ENCODE measurements at regions not wholly inside any gene's neighbourhood (a gene's known extent, or its start where the extent isn't known, plus 50 kb on each side); places are given as distances from the start of the nearest gene placed in this dataset.

GRCh38 chr5:1698589-1699316 is 100.9 kb downstream of the MRPL36 start:
- Histone ChIP-seq H4K20me1 (ENCODE audit: insufficient read depth) (no peaks in the 10 kb centered on the region), H3K27ac (ENCODE audit: low read depth in 2 of 2, low read length in 1 of 2) (no peak overlapping the region), H3K4me3 (ENCODE audit: low read depth in 2 of 2, low read length in 1 of 2) (no peak overlapping the region), H3K27me3 (ENCODE audit: insufficient read depth) (peaks cover 53% of the 10 kb centered on the region; the same call in 1 of the 2 replicates), H3K9ac (no peak overlapping the region), H3K4me2 (no peak overlapping the region), H3K79me2 (ENCODE audit: insufficient read depth) (no peaks in the 10 kb centered on the region), H2AFZ (ENCODE audit: low read depth) (no peak overlapping the region), H3K36me3 (replicated peaks in 1 of 2; ENCODE audit: control insufficient read depth in 1 of 2, insufficient read depth in 2 of 2, low read length in 1 of 2) (no peaks in the 10 kb centered on the region), H3F3A (replicated peaks; ENCODE audit: insufficient read depth) (no peaks in the 10 kb centered on the region), H3K4me1 (ENCODE audit: control insufficient read depth in 1 of 2, insufficient read depth in 2 of 2, low read depth in 1 of 2, low read length in 1 of 2) (no peaks in the 10 kb centered on the region), H3K9me2 (no peaks in the 10 kb centered on the region), H3K9me3 (no peaks in the 10 kb centered on the region)
- no peak for DNase-seq
- 14% methylated on average over 12 of the region's 12 CpGs for WGBS (ENCODE audit: low lambda C conversion rate)
- no peak for TF ChIP-seq CHD2 (IDR thresholded peaks at IDR 0.05; ENCODE audit: low read length, partially characterized antibody)
- no peak for TF ChIP-seq TAF1 (IDR thresholded peaks at IDR 0.05; ENCODE audit: borderline replicate concordance, low read depth, low read length)
- no peak for TF ChIP-seq EP300 (IDR thresholded peaks at IDR 0.05; ENCODE audit: borderline replicate concordance in 1 of 2, low read depth in 1 of 2, low read length in 1 of 2)
- no peak for TF ChIP-seq TCF12 (IDR thresholded peaks at IDR 0.05)
- no peak for TF ChIP-seq GABPA (IDR thresholded peaks at IDR 0.05; ENCODE audit: low read depth)
- TF ChIP-seq FOXJ3 (CRISPR knock-in tag; IDR thresholded peaks at IDR 0.05), result no peak
- no peak for TF ChIP-seq MXI1 (IDR thresholded peaks at IDR 0.05; ENCODE audit: low read depth, low read length)
- TF ChIP-seq FOSL2 (IDR thresholded peaks at IDR 0.05; ENCODE audit: borderline replicate concordance, low read depth), result no peak
- TF ChIP-seq FOXM1 (IDR thresholded peaks at IDR 0.05; ENCODE audit: low read depth), result no peak
- TF ChIP-seq RAD21 (IDR thresholded peaks at IDR 0.05; ENCODE audit: low read length), result no peak
- TF ChIP-seq NRF1 (IDR thresholded peaks at IDR 0.05; ENCODE audit: low read depth, low read length), result no peak
- no peak for TF ChIP-seq RFX5 (IDR thresholded peaks at IDR 0.05; ENCODE audit: low read length)
- CTCF ChIA-PET, result interaction anchor here (1.1 kb wide), 1 partner anchor 45 kb away, joined by 3 read pairs; no protein-coding TSS in a partner anchor
- POLR2A ChIA-PET, result no interaction called here

GRCh38 chr5:1692381-1692780 is 107.3 kb downstream of the MRPL36 start:
- H3K4me3 ChIP-seq (ENCODE audit: low read depth in 2 of 2, low read length in 1 of 2), result no peak overlapping the region
- no peak for TF ChIP-seq NRF1 (IDR thresholded peaks at IDR 0.05; ENCODE audit: low read depth, low read length)
- TF ChIP-seq EP300 (IDR thresholded peaks at IDR 0.05; ENCODE audit: borderline replicate concordance in 1 of 2, low read depth in 1 of 2, low read length in 1 of 2), result no peak
- no peak for TF ChIP-seq TAF1 (IDR thresholded peaks at IDR 0.05; ENCODE audit: borderline replicate concordance, low read depth, low read length)
- no peak for TF ChIP-seq TEAD4 (IDR thresholded peaks at IDR 0.05; ENCODE audit: borderline replicate concordance, insufficient read depth)
- TF ChIP-seq USF1 (IDR thresholded peaks at IDR 0.05; ENCODE audit: borderline replicate concordance, low read depth), result no peak
- no peak for TF ChIP-seq REST (IDR thresholded peaks at IDR 0.05; ENCODE audit: low read depth, low read length)
- no peak for TF ChIP-seq RFX5 (IDR thresholded peaks at IDR 0.05; ENCODE audit: low read length)
- no peak for TF ChIP-seq SIN3A (IDR thresholded peaks at IDR 0.05; ENCODE audit: borderline replicate concordance, low read depth, low read length)
- TF ChIP-seq ELF1 (IDR thresholded peaks at IDR 0.05), result no peak
- no peak for TF ChIP-seq FOXM1 (IDR thresholded peaks at IDR 0.05; ENCODE audit: low read depth)
- no peak for TF ChIP-seq EZH2phosphoT487 (IDR thresholded peaks at IDR 0.05; ENCODE audit: borderline replicate concordance, low read depth)
- H3K27ac ChIP-seq (ENCODE audit: low read depth in 2 of 2, low read length in 1 of 2), result no peak overlapping the region
- H4K20me1 ChIP-seq (ENCODE audit: insufficient read depth), result no peaks in the 10 kb centered on the region
- no peaks in the 10 kb centered on the region for H3K4me1 ChIP-seq (ENCODE audit: control insufficient read depth in 1 of 2, insufficient read depth in 2 of 2, low read depth in 1 of 2, low read length in 1 of 2)
- H3F3A ChIP-seq (replicated peaks; ENCODE audit: insufficient read depth), result no peaks in the 10 kb centered on the region
- no peaks in the 10 kb centered on the region for H3K79me2 ChIP-seq (ENCODE audit: insufficient read depth)
- H3K36me3 ChIP-seq (replicated peaks in 1 of 2; ENCODE audit: control insufficient read depth in 1 of 2, insufficient read depth in 2 of 2, low read length in 1 of 2), result no peaks in the 10 kb centered on the region
- no peak for DNase-seq
- 0% methylated on average over 2 of the region's 2 CpGs for WGBS (ENCODE audit: low lambda C conversion rate)
- H3K9me2 ChIP-seq, result no peaks in the 10 kb centered on the region
- H3K9ac ChIP-seq, result no peak overlapping the region
- H2AFZ ChIP-seq (ENCODE audit: low read depth), result no peak overlapping the region
- CTCF ChIA-PET, result no interaction called here
- H3K4me2 ChIP-seq, result no peak overlapping the region
- no peaks in the 10 kb centered on the region for H3K9me3 ChIP-seq
- POLR2A ChIA-PET, result no interaction called here
- peaks cover 7% of the 10 kb centered on the region; the same call in 1 of the 2 replicates for H3K27me3 ChIP-seq (ENCODE audit: insufficient read depth)
